Astrocyte of the spinal cord (primary cell): ENCODE measurements at regions not wholly inside any gene's neighbourhood (a gene's known extent, or its start where the extent isn't known, plus 50 kb on each side); places are given as distances from the start of the nearest gene placed in this dataset.

ENCODE experiments used
- DNase-seq: peaks from one replicate; pipeline ENCODE4 v3.0.0; 2011; ENCODE audit warnings: low read depth, low spot score
- H3K4me3 ChIP-seq: 2 replicates; pipeline ENCODE4 v1.5.1; 2011; ENCODE audit warnings: low read depth, mild to moderate bottlenecking, low read length, moderate library complexity
- CTCF ChIP-seq: IDR thresholded peaks from 2 replicates; pipeline ENCODE4 v1.5.1; 2012; ENCODE audit warnings: low read depth, mild to moderate bottlenecking, low read length, inconsistent platforms
- in situ Hi-C: cut with HindIII; loops from 2 replicates; pipeline ENCODE4 v1.10.0; 2017; ENCODE audit warnings: low sequenced_read_pairs

- TF ChIP-seq CTCF = no peak
- H3K4me3 ChIP-seq = no peak overlapping the region
- DNase-seq = peak; percentile 52
- in situ Hi-C loops = no loop called here
Measured at GRCh38 chr2:200159829-200160781, 146.4 kb upstream of the SPATS2L start.

- H3K4me3 ChIP-seq = no peak overlapping the region
- DNase-seq = no peak
- in situ Hi-C loops = no loop called here
- TF ChIP-seq CTCF = no peak
Measured at GRCh38 chr2:200161458-200161857, 145.0 kb upstream of the SPATS2L start.

- in situ Hi-C loops = no loop called here
- no peak for TF ChIP-seq CTCF
- no peak overlapping the region for H3K4me3 ChIP-seq
- no peak for DNase-seq
Measured at GRCh38 chr2:200165687-200166086, 140.8 kb upstream of the SPATS2L start.

- H3K4me3 ChIP-seq = no peak overlapping the region
- DNase-seq = no peak
- in situ Hi-C loops = no loop called here
- TF ChIP-seq CTCF = no peak
Measured at GRCh38 chr2:200168641-200169555, 137.6 kb upstream of the SPATS2L start.

- TF ChIP-seq CTCF = no peak
Measured at GRCh38 chr2:200170221-200170620, 136.3 kb upstream of the SPATS2L start.

GRCh38 chr2:200171731-200172482 is 134.6 kb upstream of the SPATS2L start:
- DNase-seq = peak; percentile 82
- H3K4me3 ChIP-seq = no peak overlapping the region
- in situ Hi-C loops = no loop called here
- TF ChIP-seq CTCF = no peak

More at GRCh38 chr2:200170221-200170620, 136.3 kb upstream of the SPATS2L start:
- H3K4me3 ChIP-seq = no peak overlapping the region
- DNase-seq = no peak
- in situ Hi-C loops = no loop called here
